OCI-M2 (cell line): ENCODE measurements at regions not wholly inside any gene's neighbourhood (a gene's known extent, or its start where the extent isn't known, plus 50 kb on each side); places are given as distances from the start of the nearest gene placed in this dataset.

Source experiments
- DNase-seq: peaks from one replicate; lab custom pipeline; 2025; ENCODE audit not compliant: unreplicated experiment; lab: John Stamatoyannopoulos, UW

GRCh38 chr7:79590916-79591623, 137.6 kb upstream of the MAGI2 start:
- DNase-seq: no peak

DNA sequence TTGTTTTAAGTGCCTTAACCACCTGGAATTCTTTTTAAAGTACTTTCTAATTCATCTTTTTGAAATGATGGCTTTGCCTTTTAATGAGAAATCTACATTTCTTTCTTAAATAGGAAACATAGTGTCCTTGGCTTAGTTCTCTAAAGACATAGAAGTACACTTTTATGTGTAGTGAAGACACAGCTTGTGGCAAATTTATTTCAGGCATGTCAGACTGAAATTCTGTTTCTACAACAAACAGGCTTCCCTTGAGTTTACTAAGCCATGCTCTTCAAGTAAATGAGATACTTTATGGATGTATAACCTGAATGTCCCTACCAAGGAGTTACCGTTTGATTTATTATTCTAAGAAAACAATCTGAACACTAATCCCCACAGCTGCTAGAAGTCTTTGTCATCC, 136.9 kb upstream of the MAGI2 start:
- no peak for DNase-seq

- no peak for DNase-seq
These were observed 117.4 kb upstream of the MAGI2 start for GRCh38 chr7:79570903-79571302.

DNA sequence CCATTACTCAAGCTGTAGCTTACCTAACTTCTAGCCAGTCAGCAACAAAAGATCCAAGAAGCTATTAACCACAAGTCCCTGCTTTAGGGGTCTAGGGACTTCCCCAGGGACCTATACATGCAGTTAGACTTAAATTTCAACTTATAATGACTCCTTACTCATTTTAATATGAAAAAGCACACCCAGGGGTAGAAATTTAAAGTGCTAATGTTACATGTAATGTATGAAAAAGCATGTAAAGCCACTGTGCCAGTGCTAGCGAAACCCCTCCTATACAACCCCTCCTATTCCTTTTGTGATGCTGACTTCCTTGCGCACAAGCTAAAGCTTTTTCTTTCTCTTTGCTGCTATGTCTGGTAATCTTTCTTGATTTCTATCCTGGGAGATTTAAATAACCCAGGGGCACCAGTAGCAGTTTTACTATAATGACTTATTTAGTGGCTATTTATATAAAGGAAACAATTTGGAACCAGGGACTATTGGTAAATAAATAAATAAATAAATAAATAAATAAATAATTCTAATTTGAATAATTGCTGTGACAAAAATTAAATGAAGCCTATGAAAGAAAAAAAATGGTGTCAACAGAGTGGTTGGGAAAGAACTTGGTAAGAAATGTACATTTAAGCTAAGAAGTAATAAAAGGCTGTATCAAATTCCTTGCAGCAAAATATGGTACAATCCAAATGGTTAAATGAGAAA, 110.5 kb upstream of the MAGI2 start:
- no peak for DNase-seq

DNA sequence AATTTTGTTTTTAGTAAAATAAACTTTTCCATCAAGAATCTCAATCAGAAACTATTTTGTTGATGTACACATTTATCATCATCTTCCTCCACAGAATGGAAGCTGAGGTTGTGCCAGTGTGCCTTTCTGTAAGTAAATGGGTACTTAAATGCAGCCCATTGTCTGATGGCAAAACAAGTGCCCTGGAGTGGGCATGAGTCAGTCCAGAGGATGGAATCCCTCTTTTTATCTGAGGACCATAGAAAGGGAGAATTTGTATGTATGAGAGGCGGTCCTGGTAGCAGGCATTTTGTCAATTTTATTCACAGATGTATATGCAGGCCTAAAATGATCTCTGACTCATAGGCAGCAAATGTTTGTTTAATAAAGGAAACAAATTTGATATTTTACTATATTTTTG, 102.1 kb upstream of the MAGI2 start:
- DNase-seq: no peak

DNA sequence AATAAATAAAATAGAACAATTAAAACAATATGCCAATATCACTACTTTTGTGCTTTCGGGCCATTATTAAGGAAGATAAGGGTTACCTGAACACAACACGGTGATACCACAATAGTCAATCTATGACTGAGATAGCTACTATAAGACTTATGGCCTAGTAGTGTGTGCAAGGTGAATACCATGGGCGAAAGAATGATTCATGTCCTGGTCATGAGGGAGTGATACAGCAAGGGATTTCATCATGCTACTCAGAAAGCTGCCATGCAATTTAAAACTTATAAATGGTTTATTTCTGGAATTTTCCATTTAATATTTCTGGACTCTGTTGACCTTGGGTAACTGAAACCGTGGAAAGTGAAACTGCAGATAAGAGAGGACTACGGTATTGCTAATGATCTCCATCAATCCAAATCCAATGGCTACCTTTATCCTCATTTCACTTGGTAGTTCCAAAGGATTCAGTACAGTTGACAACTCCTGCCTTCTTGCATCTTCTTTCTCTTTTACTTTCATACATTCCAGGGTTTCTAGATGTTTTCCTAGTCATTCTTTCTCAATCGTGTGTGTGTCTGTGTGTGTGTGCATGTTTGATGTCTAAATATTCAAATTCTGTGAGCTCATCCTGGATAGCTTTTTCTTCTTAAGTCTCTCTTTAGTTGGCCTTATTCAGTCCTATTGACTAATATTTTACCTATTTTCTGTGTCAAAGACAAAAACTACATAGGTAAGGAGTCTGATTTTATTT, 100.5 kb upstream of the MAGI2 start:
- DNase-seq: no peak

DNA sequence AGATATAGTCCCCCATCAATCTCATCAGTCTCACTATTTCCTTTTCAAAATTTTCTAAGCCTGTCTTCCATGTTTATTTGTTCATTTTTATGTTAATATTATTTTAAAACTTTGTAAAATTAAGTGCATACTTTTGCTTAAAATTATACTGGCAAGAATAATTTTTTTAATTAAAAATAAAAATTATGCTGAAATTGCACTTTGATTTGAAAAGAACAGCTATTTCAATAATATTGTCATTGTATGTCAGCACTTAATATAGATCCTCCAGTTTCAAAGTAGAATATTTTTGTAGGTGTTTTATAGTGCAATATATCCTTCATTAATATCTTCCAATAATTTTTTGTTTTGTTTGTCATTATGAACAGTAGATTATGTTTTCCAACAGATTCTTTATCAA, 99.0 kb upstream of the MAGI2 start:
- no peak for DNase-seq

- DNase-seq: no peak
These were observed 95.3 kb upstream of the MAGI2 start for GRCh38 chr7:79548727-79549126.

GRCh38 chr7:79547132-79547531, 93.7 kb upstream of the MAGI2 start:
- DNase-seq: no peak

DNA sequence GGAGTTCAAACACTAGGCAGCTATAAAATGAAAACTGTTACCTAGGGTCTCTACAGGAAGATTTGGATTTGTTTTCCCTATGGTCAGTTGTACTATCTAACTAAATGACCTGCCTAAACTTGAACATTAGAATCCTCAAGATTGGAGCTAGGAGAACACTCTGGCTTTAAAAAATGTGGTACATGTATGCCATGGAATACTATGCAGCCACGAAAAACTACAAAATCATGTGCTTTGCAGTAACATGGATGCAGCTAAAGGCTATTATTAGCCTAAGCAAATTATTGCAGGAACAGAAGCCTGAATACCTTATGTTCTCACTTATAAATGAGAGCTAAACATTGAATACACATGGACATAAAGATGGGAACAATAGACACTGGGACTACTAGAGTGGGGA, 87.1 kb upstream of the MAGI2 start:
- DNase-seq: no peak

DNA sequence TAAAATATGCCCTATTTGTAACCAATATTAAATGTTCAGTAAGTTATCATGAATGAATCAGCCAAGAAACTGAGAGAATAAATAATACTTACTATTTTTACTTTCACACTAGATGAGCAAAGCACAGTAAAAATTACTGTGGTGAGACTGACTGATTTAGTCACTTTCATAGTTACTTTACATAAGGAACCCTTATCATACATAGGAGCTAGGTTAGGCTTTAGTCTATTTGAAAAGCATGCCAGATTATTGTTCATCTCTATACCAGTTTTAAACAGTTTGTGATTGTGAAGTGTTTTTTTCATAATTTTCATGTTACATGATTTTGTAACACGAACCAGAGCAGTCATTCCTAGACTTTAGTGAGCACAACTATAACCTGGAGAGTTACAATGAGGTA, 80.7 kb upstream of the MAGI2 start:
- no peak for DNase-seq

- DNase-seq: no peak
These were observed 78.6 kb upstream of the MAGI2 start for GRCh38 chr7:79531905-79532664.

- DNase-seq: no peak
These were observed 77.6 kb upstream of the MAGI2 start for GRCh38 chr7:79531116-79531515.

DNA sequence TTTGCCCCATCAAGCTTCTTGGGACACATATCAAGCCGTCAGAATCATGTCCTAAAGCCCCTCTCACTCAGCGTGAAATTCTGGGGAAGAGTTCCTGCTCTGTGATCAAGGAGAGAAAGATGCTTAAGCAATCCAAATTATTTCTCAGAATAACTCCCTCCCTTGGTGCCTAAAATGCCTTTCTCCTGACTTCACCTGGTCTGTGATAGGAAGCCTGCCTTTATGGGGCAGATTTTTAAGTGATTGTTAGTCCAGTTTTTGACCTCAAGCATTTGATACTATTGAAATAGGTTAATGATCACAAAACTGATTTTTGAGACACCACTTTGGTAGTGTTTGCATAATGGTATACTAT, 76.4 kb upstream of the MAGI2 start:
- no peak for DNase-seq

- no peak for DNase-seq
These were observed 75.9 kb upstream of the MAGI2 start for GRCh38 chr7:79529214-79529880.

DNA sequence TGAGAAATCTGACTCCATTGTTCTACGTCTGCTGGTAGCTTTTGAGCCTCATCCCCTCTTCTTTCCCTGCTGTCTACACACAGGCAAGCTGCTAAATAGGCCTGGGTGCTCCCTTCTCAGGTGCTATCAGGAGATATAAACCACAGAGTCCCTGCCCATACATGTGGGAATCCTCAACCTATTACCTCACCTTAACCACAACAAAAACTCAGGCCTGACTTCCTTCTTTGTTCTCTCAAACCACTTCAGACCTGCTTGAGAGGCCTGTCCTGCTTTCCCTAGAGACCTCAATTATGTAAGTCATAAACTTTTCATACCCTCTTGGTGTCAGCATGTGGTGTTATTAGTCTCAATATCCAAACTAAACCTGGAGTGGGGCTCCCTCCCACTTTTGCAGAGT, 75.0 kb upstream of the MAGI2 start:
- no peak for DNase-seq

- no peak for DNase-seq
These were observed 70.6 kb upstream of the MAGI2 start for GRCh38 chr7:79524048-79524447.

GRCh38 chr7:79523436-79523835, 70.0 kb upstream of the MAGI2 start:
- DNase-seq: no peak

GRCh38 chr7:79520543-79520942, 67.1 kb upstream of the MAGI2 start:
- DNase-seq: no peak

GRCh38 chr7:79515358-79515757, 61.9 kb upstream of the MAGI2 start:
- DNase-seq: no peak

DNA sequence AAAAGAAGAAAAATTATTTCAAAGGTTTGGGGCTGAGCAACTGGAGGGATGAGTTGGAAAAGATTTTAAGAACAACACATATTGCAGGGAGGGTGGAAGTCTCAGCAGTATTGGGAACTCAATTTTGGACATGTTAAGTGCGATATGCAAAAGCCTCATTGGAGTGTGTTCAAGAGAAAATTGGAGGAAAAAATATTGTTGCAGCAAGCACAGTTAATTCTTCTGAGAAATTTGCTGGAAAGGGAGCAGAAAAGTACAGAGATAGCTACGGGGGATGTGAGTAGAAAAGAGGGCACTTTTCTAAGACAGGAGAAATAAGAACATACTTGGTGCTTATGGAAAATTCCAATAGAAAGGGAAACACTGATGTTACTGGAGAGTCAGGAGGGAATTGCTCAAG, 59.8 kb upstream of the MAGI2 start:
- no peak for DNase-seq
